MM.1S (cell line): ENCODE measurements at regions not wholly inside any gene's neighbourhood (a gene's known extent, or its start where the extent isn't known, plus 50 kb on each side); places are given as distances from the start of the nearest gene placed in this dataset.

Experiments
- DNase-seq: peaks from one replicate; pipeline ENCODE4 v3.0.0-alpha.2; 2015
- H2AFZ ChIP-seq: fragments of 300-600 bp; sonication (generic); 2 replicates; pipeline ENCODE4 v1.6.0; 2016; ENCODE audit warnings: antibody characterized with exemption, low read length
- H3F3A ChIP-seq: fragments of 300-600 bp; sonication (generic); 2 replicates; pipeline ENCODE4 v1.6.1; 2016; ENCODE audit warnings: mild to moderate bottlenecking, antibody characterized with exemption, low read length, moderate library complexity, mixed read lengths; ENCODE audit not compliant: insufficient read depth
- H3K27ac ChIP-seq: fragments of 300-600 bp; sonication (generic); 2 replicates; pipeline ENCODE4 v1.5.1; 2016; ENCODE audit warnings: mild to moderate bottlenecking, low read length
- H3K27me3 ChIP-seq: fragments of 300-600 bp; sonication (generic); replicated peaks from 2 replicates; pipeline ENCODE4 v1.6.0; 2016; ENCODE audit warnings: low read length; ENCODE audit not compliant: insufficient read depth
- H3K36me3 ChIP-seq: fragments of 300-600 bp; sonication (generic); replicated peaks from 2 replicates; pipeline ENCODE4 v1.6.1; 2016; ENCODE audit warnings: mild to moderate bottlenecking, low read length, mixed read lengths; ENCODE audit not compliant: insufficient read depth
- H3K4me1 ChIP-seq: fragments of 300-600 bp; sonication (generic); 2 replicates; pipeline ENCODE4 v1.6.1; 2016; ENCODE audit warnings: low read length, mixed read lengths
- H3K4me2 ChIP-seq: fragments of 300-600 bp; sonication (generic); 2 replicates; pipeline ENCODE4 v1.6.0; 2016; ENCODE audit warnings: low read depth, low read length
- H3K4me3 ChIP-seq: fragments of 300-600 bp; sonication (generic); 2 replicates; pipeline ENCODE4 v1.5.1; 2016; ENCODE audit warnings: low read length, mixed read lengths
- H3K79me2 ChIP-seq: fragments of 300-600 bp; sonication (generic); 2 replicates; pipeline ENCODE4 v1.6.1; 2016; ENCODE audit warnings: mixed run types, low read length, mixed read lengths
- H3K9ac ChIP-seq: fragments of 300-600 bp; sonication (generic); 2 replicates; pipeline ENCODE4 v1.6.1; 2016; ENCODE audit warnings: low read length, mixed read lengths
- H3K9me2 ChIP-seq: fragments of 300-600 bp; sonication (generic); replicated peaks from 2 replicates; pipeline ENCODE4 v1.6.1; 2016; ENCODE audit warnings: mild to moderate bottlenecking, low read length, mixed read lengths; ENCODE audit not compliant: insufficient read depth
- H3K9me3 ChIP-seq: fragments of 300-600 bp; sonication (generic); replicated peaks from 2 replicates; pipeline ENCODE4 v1.6.1; 2016; ENCODE audit warnings: mild to moderate bottlenecking, low read length, mixed read lengths; ENCODE audit not compliant: insufficient read depth
- H4K20me1 ChIP-seq: fragments of 300-600 bp; sonication (generic); 2 replicates; pipeline ENCODE4 v1.6.1; 2016; ENCODE audit warnings: mild to moderate bottlenecking, low read length, moderate library complexity, mixed read lengths; ENCODE audit not compliant: insufficient read depth
- CTCF ChIP-seq: fragments of 300-600 bp; sonication (generic); IDR thresholded peaks from 2 replicates; pipeline ENCODE4 v1.5.1; 2016; ENCODE audit warnings: antibody characterized with exemption, low read length, mixed read lengths
- EZH2 ChIP-seq: fragments of 300-600 bp; sonication (generic); optimal IDR thresholded peaks from 2 replicates; pipeline ENCODE3; 2017; ENCODE audit warnings: low read depth, mild to moderate bottlenecking, antibody characterized with exemption, low read length, mixed read lengths
- EZH2phosphoT487 ChIP-seq: fragments of 300-600 bp; sonication (generic); IDR thresholded peaks from 2 replicates; pipeline ENCODE4 v1.6.1; 2018; ENCODE audit warnings: antibody characterized with exemption, low read length

GRCh38 chr9:2320632-2321031 lies 301.0 kb upstream of the VLDLR start:
- Histone ChIP-seq H3K79me2 (no peaks in the 10 kb centered on the region), H3K27ac (no peak overlapping the region), H2AFZ (no peak overlapping the region), H4K20me1 (no peaks in the 10 kb centered on the region), H3K9me3 (no peaks in the 10 kb centered on the region), H3K9me2 (no peaks in the 10 kb centered on the region), H3K9ac (no peak overlapping the region), H3K4me1 (no peaks in the 10 kb centered on the region), H3K4me3 (no peak overlapping the region), H3K36me3 (no peaks in the 10 kb centered on the region), H3K4me2 (no peak overlapping the region), H3F3A (no peaks in the 10 kb centered on the region), H3K27me3 (no peaks in the 10 kb centered on the region)
- DNase-seq, result no peak
- TF ChIP-seq EZH2phosphoT487, result no peak
- no peak for TF ChIP-seq CTCF
- no peak for TF ChIP-seq EZH2

- no peaks in the 10 kb centered on the region for H3K9me3 ChIP-seq
- no peaks in the 10 kb centered on the region for H3K36me3 ChIP-seq
- no peak for DNase-seq
- no peak overlapping the region for H3K27ac ChIP-seq
- H3F3A ChIP-seq, result no peaks in the 10 kb centered on the region
- no peaks in the 10 kb centered on the region for H3K79me2 ChIP-seq
- no peak overlapping the region for H2AFZ ChIP-seq
- H3K9me2 ChIP-seq, result no peaks in the 10 kb centered on the region
- no peak overlapping the region for H3K9ac ChIP-seq
- TF ChIP-seq EZH2, result no peak
- TF ChIP-seq EZH2phosphoT487, result no peak
- no peak for TF ChIP-seq CTCF
- H4K20me1 ChIP-seq, result no peaks in the 10 kb centered on the region
- H3K27me3 ChIP-seq, result no peaks in the 10 kb centered on the region
- no peak overlapping the region for H3K4me3 ChIP-seq
- H3K4me1 ChIP-seq, result no peaks in the 10 kb centered on the region
- no peak overlapping the region for H3K4me2 ChIP-seq
Measured at GRCh38 chr9:2321523-2322148, 300.0 kb upstream of the VLDLR start.

DNA sequence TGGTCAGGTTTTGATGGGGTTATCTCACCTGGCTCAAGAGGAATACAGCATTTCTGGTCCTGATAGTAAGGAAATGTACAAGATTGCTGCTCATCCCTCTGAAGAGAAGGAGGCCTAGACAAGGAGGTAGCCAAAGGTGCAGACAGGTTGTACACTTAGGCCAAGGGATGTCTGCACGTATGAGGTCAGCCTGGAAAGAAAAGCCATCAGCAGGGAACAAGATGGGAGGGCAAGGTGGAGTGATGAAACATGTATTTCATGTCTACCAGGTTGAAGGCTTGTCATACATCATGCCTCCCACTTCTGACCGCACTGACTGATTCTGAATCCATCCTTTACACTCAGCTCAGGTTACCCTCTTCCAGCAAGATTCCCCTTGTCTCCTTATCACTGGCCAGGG lies 296.8 kb upstream of the VLDLR start:
- no peak overlapping the region for H2AFZ ChIP-seq
- no peaks in the 10 kb centered on the region for H4K20me1 ChIP-seq
- H3K4me3 ChIP-seq, result no peak overlapping the region
- H3F3A ChIP-seq, result no peaks in the 10 kb centered on the region
- H3K9ac ChIP-seq, result no peak overlapping the region
- no peak for DNase-seq
- H3K4me1 ChIP-seq, result no peaks in the 10 kb centered on the region
- H3K9me2 ChIP-seq, result no peaks in the 10 kb centered on the region
- no peaks in the 10 kb centered on the region for H3K79me2 ChIP-seq
- no peaks in the 10 kb centered on the region for H3K9me3 ChIP-seq
- no peaks in the 10 kb centered on the region for H3K36me3 ChIP-seq
- TF ChIP-seq CTCF, result no peak
- no peak for TF ChIP-seq EZH2
- TF ChIP-seq EZH2phosphoT487, result no peak
- H3K27me3 ChIP-seq, result no peaks in the 10 kb centered on the region
- no peak overlapping the region for H3K27ac ChIP-seq
- no peak overlapping the region for H3K4me2 ChIP-seq
